KMS-11 (cell line): ENCODE measurements at regions not wholly inside any gene's neighbourhood (a gene's known extent, or its start where the extent isn't known, plus 50 kb on each side); places are given as distances from the start of the nearest gene placed in this dataset.

ENCODE experiments used
- H2AFZ ChIP-seq: fragments of 200-600 bp; sonication (generic); 2 replicates; pipeline ENCODE4 v1.6.1; 2016; ENCODE audit warnings: antibody characterized with exemption, mixed run types, low read depth
- H3K27ac ChIP-seq: fragments of 200-600 bp; sonication (generic); 2 replicates; pipeline ENCODE4 v1.6.1; 2016; ENCODE audit warnings: mild to moderate bottlenecking, mixed run types
- H3K27me3 ChIP-seq: fragments of 200-600 bp; sonication (generic); 2 replicates; pipeline ENCODE4 v1.6.1; 2017; ENCODE audit warnings: mild to moderate bottlenecking, low read depth, mixed run types, moderate library complexity; ENCODE audit not compliant: insufficient read depth
- H3K36me3 ChIP-seq: fragments of 200-600 bp; sonication (generic); 2 replicates; pipeline ENCODE4 v1.6.1; 2017; ENCODE audit warnings: mild to moderate bottlenecking, mixed run types; ENCODE audit not compliant: insufficient read depth
- H3K4me1 ChIP-seq: fragments of 200-600 bp; sonication (generic); 2 replicates; pipeline ENCODE4 v1.6.1; 2016; ENCODE audit warnings: mild to moderate bottlenecking, low read depth, mixed run types; ENCODE audit not compliant: poor library complexity, severe bottlenecking
- H3K4me2 ChIP-seq: fragments of 200-600 bp; sonication (generic); 2 replicates; pipeline ENCODE4 v1.7.0; 2016; ENCODE audit warnings: mild to moderate bottlenecking, mixed run types
- H3K4me3 ChIP-seq: fragments of 200-600 bp; sonication (generic); IDR thresholded peaks from 2 replicates; pipeline ENCODE4 v1.6.1; 2017; ENCODE audit warnings: low read depth, low read length, mixed read lengths; ENCODE audit not compliant: insufficient read depth
- H3K79me2 ChIP-seq: fragments of 200-600 bp; sonication (generic); 2 replicates; pipeline ENCODE4 v1.6.1; 2016; ENCODE audit warnings: low read depth, mixed run types; ENCODE audit not compliant: insufficient read depth
- H3K9ac ChIP-seq: fragments of 200-600 bp; sonication (generic); 2 replicates; pipeline ENCODE4 v1.6.1; 2016; ENCODE audit warnings: mild to moderate bottlenecking, mixed run types
- H4K20me1 ChIP-seq: fragments of 200-600 bp; sonication (generic); 2 replicates; pipeline ENCODE4 v1.6.1; 2016; ENCODE audit warnings: mild to moderate bottlenecking, mixed run types; ENCODE audit not compliant: insufficient read depth
- CTCF ChIP-seq: fragments of 200-600 bp; sonication (generic); conservative IDR thresholded peaks from 2 replicates; pipeline ENCODE4 v1.6.1; 2017; ENCODE audit warnings: low read depth, mild to moderate bottlenecking, antibody characterized with exemption, low read length, moderate library complexity, mixed read lengths

GRCh38 chr12:28766398-28766797, 382.7 kb upstream of the FAR2 start:
- no peaks in the 10 kb centered on the region for H3K4me1 ChIP-seq
- no peaks in the 10 kb centered on the region for H3K79me2 ChIP-seq
- no peak overlapping the region for H3K9ac ChIP-seq
- no peaks in the 10 kb centered on the region for H3K27me3 ChIP-seq
- H2AFZ ChIP-seq, result no peak overlapping the region
- no peak for TF ChIP-seq CTCF
- no peak overlapping the region for H3K4me2 ChIP-seq
- H3K36me3 ChIP-seq, result no peaks in the 10 kb centered on the region
- no peak overlapping the region for H3K27ac ChIP-seq
- H3K4me3 ChIP-seq, result no peak overlapping the region
- no peaks in the 10 kb centered on the region for H4K20me1 ChIP-seq

- no peak overlapping the region for H3K27ac ChIP-seq
- no peak overlapping the region for H2AFZ ChIP-seq
- no peak overlapping the region for H3K4me3 ChIP-seq
- H3K79me2 ChIP-seq, result no peaks in the 10 kb centered on the region
- no peaks in the 10 kb centered on the region for H3K36me3 ChIP-seq
- H3K4me2 ChIP-seq, result no peak overlapping the region
- no peaks in the 10 kb centered on the region for H4K20me1 ChIP-seq
- no peaks in the 10 kb centered on the region for H3K27me3 ChIP-seq
- no peak for TF ChIP-seq CTCF
- no peak overlapping the region for H3K9ac ChIP-seq
- no peaks in the 10 kb centered on the region for H3K4me1 ChIP-seq
These were observed 381.2 kb upstream of the FAR2 start for GRCh38 chr12:28767836-28768348.

- Histone ChIP-seq H3K4me3 (no peak overlapping the region), H3K27me3 (no peaks in the 10 kb centered on the region), H3K4me1 (no peaks in the 10 kb centered on the region), H3K4me2 (no peak overlapping the region), H4K20me1 (no peaks in the 10 kb centered on the region), H3K27ac (no peak overlapping the region), H3K36me3 (no peaks in the 10 kb centered on the region), H3K79me2 (no peaks in the 10 kb centered on the region), H3K9ac (no peak overlapping the region), H2AFZ (no peak overlapping the region)
- no peak for TF ChIP-seq CTCF
These were observed 378.8 kb upstream of the FAR2 start for GRCh38 chr12:28770322-28770721.

- Histone ChIP-seq H3K27me3 (no peaks in the 10 kb centered on the region), H3K9ac (no peak overlapping the region)
- TF ChIP-seq CTCF, result no peak
These were observed 377.1 kb upstream of the FAR2 start for GRCh38 chr12:28771968-28772367.

GRCh38 chr12:28775556-28775955, 373.5 kb upstream of the FAR2 start:
- H4K20me1 ChIP-seq, result no peaks in the 10 kb centered on the region
- H3K27me3 ChIP-seq, result no peaks in the 10 kb centered on the region
- H3K79me2 ChIP-seq, result no peaks in the 10 kb centered on the region
- no peaks in the 10 kb centered on the region for H3K36me3 ChIP-seq
- H3K4me3 ChIP-seq, result no peak overlapping the region
- H3K9ac ChIP-seq, result no peak overlapping the region
- H2AFZ ChIP-seq, result no peak overlapping the region
- no peak overlapping the region for H3K27ac ChIP-seq
- H3K4me2 ChIP-seq, result no peak overlapping the region
- TF ChIP-seq CTCF, result no peak
- peaks cover 38% of the 10 kb centered on the region for H3K4me1 ChIP-seq

More at GRCh38 chr12:28771968-28772367, 377.1 kb upstream of the FAR2 start:
- Histone ChIP-seq H3K4me1 (peaks cover 16% of the 10 kb centered on the region), H3K79me2 (no peaks in the 10 kb centered on the region), H2AFZ (no peak overlapping the region), H4K20me1 (no peaks in the 10 kb centered on the region), H3K4me3 (no peak overlapping the region), H3K27ac (no peak overlapping the region), H3K36me3 (no peaks in the 10 kb centered on the region), H3K4me2 (no peak overlapping the region)
